GM23338 (cell line): ENCODE measurements at regions not wholly inside any gene's neighbourhood (a gene's known extent, or its start where the extent isn't known, plus 50 kb on each side); places are given as distances from the start of the nearest gene placed in this dataset.

Source experiments
- CREB1 ChIP-seq: fragments of 250-450 bp; sonication (Bioruptor Pico); IDR thresholded peaks from 2 replicates; pipeline ENCODE4 v1.5.0; 2020; ENCODE audit warnings: low read depth, mild to moderate bottlenecking, moderate library complexity
- CTCF ChIP-seq, 2 experiments: fragments of 200-600 bp in 1 of 2; sonication (generic) in 1 of 2; conservative IDR thresholded peaks; 2 replicates each; pipeline versions ENCODE4 v1.5.1 to v1.6.1; 2016 to 2017; ENCODE audit warnings: antibody characterized with exemption in 2 of 2, low read depth in 2 of 2, mild to moderate bottlenecking in 2 of 2, moderate library complexity in 1 of 2
- ETS1 ChIP-seq: IDR thresholded peaks from 2 replicates; pipeline ENCODE4 v1.6.1; 2016; ENCODE audit warnings: antibody characterized with exemption
- EZH2 ChIP-seq: fragments of 200-600 bp; sonication (generic); IDR thresholded peaks from one replicate; pipeline ENCODE4 v1.8.0; 2017; ENCODE audit warnings: antibody characterized with exemption, mild to moderate bottlenecking, low read depth; ENCODE audit not compliant: unreplicated experiment
- EZH2phosphoT487 ChIP-seq: fragments of 200-600 bp; sonication (generic); IDR thresholded peaks from one replicate; pipeline ENCODE4 v1.8.1; 2018; ENCODE audit warnings: antibody characterized with exemption; ENCODE audit not compliant: unreplicated experiment
- JUNB ChIP-seq: IDR thresholded peaks from one replicate; pipeline ENCODE4 v1.6.1; 2016; ENCODE audit warnings: antibody characterized with exemption; ENCODE audit not compliant: unreplicated experiment
- NANOG ChIP-seq: IDR thresholded peaks from 2 replicates; pipeline ENCODE4 v1.6.1; 2016; ENCODE audit warnings: antibody characterized with exemption, borderline replicate concordance
- POLR2AphosphoS5 ChIP-seq: IDR thresholded peaks from 2 replicates; pipeline ENCODE4 v1.6.1; 2016; ENCODE audit warnings: antibody characterized with exemption, low read depth
- REST ChIP-seq: IDR thresholded peaks from one replicate; pipeline ENCODE4 v1.6.1; 2018; ENCODE audit warnings: antibody characterized with exemption; ENCODE audit not compliant: unreplicated experiment
- STAT1 ChIP-seq: IDR thresholded peaks from one replicate; pipeline ENCODE4 v1.6.1; 2016; ENCODE audit warnings: antibody characterized with exemption; ENCODE audit not compliant: unreplicated experiment
- ZNF331 ChIP-seq: fragments of 250-450 bp; sonication (Bioruptor Pico); IDR thresholded peaks from 2 replicates; pipeline ENCODE4 v1.5.0; 2020; ENCODE audit warnings: low read depth, mild to moderate bottlenecking, moderate library complexity
- ZNF462 ChIP-seq: fragments of 250-450 bp; sonication (Bioruptor Pico); IDR thresholded peaks from 2 replicates; pipeline ENCODE4 v1.5.0; 2020; ENCODE audit warnings: mild to moderate bottlenecking, moderate library complexity

GRCh38 chr4:71241501-71242288 lies 97.1 kb upstream of the SLC4A4 start:
- TF ChIP-seq CTCF (conservative IDR thresholded peaks at IDR 0.05; ENCODE audit: low read depth in 2 of 2) (no peak), POLR2AphosphoS5 (no peak), EZH2phosphoT487 (no peak), EZH2 (no peak), CREB1 (CRISPR knock-in tag) (no peak), JUNB (no peak), ZNF331 (CRISPR knock-in tag) (no peak), REST (no peak), ETS1 (no peak), NANOG (no peak), STAT1 (no peak), ZNF462 (CRISPR knock-in tag) (no peak)
